KMS-11 (cell line): ENCODE measurements at regions not wholly inside any gene's neighbourhood (a gene's known extent, or its start where the extent isn't known, plus 50 kb on each side); places are given as distances from the start of the nearest gene placed in this dataset.

ENCODE experiments used
- H2AFZ ChIP-seq: fragments of 200-600 bp; sonication (generic); 2 replicates; pipeline ENCODE4 v1.6.1; 2016; ENCODE audit warnings: antibody characterized with exemption, mixed run types, low read depth
- H3K27ac ChIP-seq: fragments of 200-600 bp; sonication (generic); 2 replicates; pipeline ENCODE4 v1.6.1; 2016; ENCODE audit warnings: mild to moderate bottlenecking, mixed run types
- H3K27me3 ChIP-seq: fragments of 200-600 bp; sonication (generic); 2 replicates; pipeline ENCODE4 v1.6.1; 2017; ENCODE audit warnings: mild to moderate bottlenecking, low read depth, mixed run types, moderate library complexity; ENCODE audit not compliant: insufficient read depth
- H3K36me3 ChIP-seq: fragments of 200-600 bp; sonication (generic); 2 replicates; pipeline ENCODE4 v1.6.1; 2017; ENCODE audit warnings: mild to moderate bottlenecking, mixed run types; ENCODE audit not compliant: insufficient read depth
- H3K4me1 ChIP-seq: fragments of 200-600 bp; sonication (generic); 2 replicates; pipeline ENCODE4 v1.6.1; 2016; ENCODE audit warnings: mild to moderate bottlenecking, low read depth, mixed run types; ENCODE audit not compliant: poor library complexity, severe bottlenecking
- H3K4me2 ChIP-seq: fragments of 200-600 bp; sonication (generic); 2 replicates; pipeline ENCODE4 v1.7.0; 2016; ENCODE audit warnings: mild to moderate bottlenecking, mixed run types
- H3K4me3 ChIP-seq: fragments of 200-600 bp; sonication (generic); IDR thresholded peaks from 2 replicates; pipeline ENCODE4 v1.6.1; 2017; ENCODE audit warnings: low read depth, low read length, mixed read lengths; ENCODE audit not compliant: insufficient read depth
- H3K79me2 ChIP-seq: fragments of 200-600 bp; sonication (generic); 2 replicates; pipeline ENCODE4 v1.6.1; 2016; ENCODE audit warnings: low read depth, mixed run types; ENCODE audit not compliant: insufficient read depth
- H3K9ac ChIP-seq: fragments of 200-600 bp; sonication (generic); 2 replicates; pipeline ENCODE4 v1.6.1; 2016; ENCODE audit warnings: mild to moderate bottlenecking, mixed run types
- H4K20me1 ChIP-seq: fragments of 200-600 bp; sonication (generic); 2 replicates; pipeline ENCODE4 v1.6.1; 2016; ENCODE audit warnings: mild to moderate bottlenecking, mixed run types; ENCODE audit not compliant: insufficient read depth
- CTCF ChIP-seq: fragments of 200-600 bp; sonication (generic); conservative IDR thresholded peaks from 2 replicates; pipeline ENCODE4 v1.6.1; 2017; ENCODE audit warnings: low read depth, mild to moderate bottlenecking, antibody characterized with exemption, low read length, moderate library complexity, mixed read lengths

GRCh38 chr6:147784371-147784770, 275.9 kb downstream of the SAMD5 start:
- H4K20me1 ChIP-seq: no peaks in the 10 kb centered on the region
- H3K27me3 ChIP-seq: no peaks in the 10 kb centered on the region
- H3K79me2 ChIP-seq: no peaks in the 10 kb centered on the region
- H3K4me2 ChIP-seq: no peak overlapping the region
- H3K27ac ChIP-seq: no peak overlapping the region
- no peak overlapping the region for H2AFZ ChIP-seq
- no peak for TF ChIP-seq CTCF
- H3K9ac ChIP-seq: no peak overlapping the region
- no peaks in the 10 kb centered on the region for H3K4me1 ChIP-seq
- no peaks in the 10 kb centered on the region for H3K36me3 ChIP-seq
- no peak overlapping the region for H3K4me3 ChIP-seq

GRCh38 chr6:147787417-147787816, 278.9 kb downstream of the SAMD5 start:
- H3K9ac ChIP-seq: no peak overlapping the region
- no peak for TF ChIP-seq CTCF
- no peak overlapping the region for H3K27ac ChIP-seq

GRCh38 chr6:147789430-147789947, 281.0 kb downstream of the SAMD5 start:
- TF ChIP-seq CTCF: no peak
- Histone ChIP-seq H3K4me1 (no peaks in the 10 kb centered on the region), H3K4me3 (no peak overlapping the region), H2AFZ (no peak overlapping the region), H3K36me3 (no peaks in the 10 kb centered on the region), H4K20me1 (no peaks in the 10 kb centered on the region), H3K4me2 (no peak overlapping the region), H3K79me2 (no peaks in the 10 kb centered on the region), H3K27me3 (no peaks in the 10 kb centered on the region), H3K9ac (no peak overlapping the region), H3K27ac (no peak overlapping the region)

More at GRCh38 chr6:147787417-147787816, 278.9 kb downstream of the SAMD5 start:
- Histone ChIP-seq H3K4me3 (no peak overlapping the region), H3K4me1 (no peaks in the 10 kb centered on the region), H3K4me2 (no peak overlapping the region), H3K79me2 (no peaks in the 10 kb centered on the region), H2AFZ (no peak overlapping the region), H4K20me1 (no peaks in the 10 kb centered on the region), H3K36me3 (no peaks in the 10 kb centered on the region), H3K27me3 (no peaks in the 10 kb centered on the region)

GRCh38 chr6:147793871-147794643, 285.6 kb downstream of the SAMD5 start:
- TF ChIP-seq CTCF: no peak
- H3K4me2 ChIP-seq: no peak overlapping the region

More at GRCh38 chr6:147793871-147794643, 285.6 kb downstream of the SAMD5 start:
- H3K4me1 ChIP-seq: no peaks in the 10 kb centered on the region
- H3K27ac ChIP-seq: no peak overlapping the region
- H3K4me3 ChIP-seq: no peak overlapping the region
- no peak overlapping the region for H3K9ac ChIP-seq
- no peaks in the 10 kb centered on the region for H4K20me1 ChIP-seq
- H3K36me3 ChIP-seq: no peaks in the 10 kb centered on the region
- no peak overlapping the region for H2AFZ ChIP-seq
- no peaks in the 10 kb centered on the region for H3K27me3 ChIP-seq
- no peaks in the 10 kb centered on the region for H3K79me2 ChIP-seq
